ENCODE measurements at regions not wholly inside any gene's neighbourhood (a gene's known extent, or its start where the extent isn't known, plus 50 kb on each side); places are given as distances from the start of the nearest gene placed in this dataset.

DNA sequence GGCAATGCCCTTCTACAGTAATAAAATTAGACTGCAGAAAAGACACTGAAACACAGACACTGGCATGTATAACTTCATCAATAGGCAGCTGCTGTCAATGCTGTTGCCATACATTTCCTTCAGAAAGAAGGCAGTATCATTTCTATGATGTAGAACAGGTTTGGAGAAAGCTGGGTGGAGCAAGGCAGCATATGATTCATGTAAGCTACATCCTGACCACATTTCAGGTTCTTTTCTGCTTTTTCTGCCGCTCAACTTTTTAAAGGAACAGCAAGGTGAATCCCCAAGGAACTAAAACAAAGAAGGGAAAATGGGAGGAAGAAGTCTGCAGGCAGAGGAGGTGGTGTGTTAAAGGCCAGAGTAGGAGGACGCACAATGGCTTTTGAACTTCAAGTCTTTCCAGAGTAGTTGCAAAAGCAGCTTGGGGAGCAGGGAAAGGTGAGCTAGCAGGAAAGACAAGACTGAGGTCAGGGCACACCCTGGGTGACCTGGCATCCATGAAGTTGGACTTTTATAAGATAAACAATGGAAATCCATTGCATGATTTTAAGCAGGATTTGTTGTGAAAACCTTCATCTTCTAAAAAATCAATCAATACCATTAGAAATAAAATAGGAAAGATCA lies 142.1 kb downstream of the MED10 start:
- Histone ChIP-seq H3F3A (ENCODE audit: low read depth) (no peaks in the 10 kb centered on the region), H3K9ac (no peak overlapping the region), H4K20me1 (ENCODE audit: low read depth) (no peaks in the 10 kb centered on the region), H2AFZ (replicated peaks) (no peak overlapping the region), H3K27me3 (no peaks in the 10 kb centered on the region), H3K4me3 (no peak overlapping the region), H3K9me3 (ENCODE audit: low read depth) (peaks cover 9% of the 10 kb centered on the region), H3K27ac (no peak overlapping the region), H3K4me2 (no peak overlapping the region), H3K79me2 (ENCODE audit: low read depth) (no peaks in the 10 kb centered on the region), H3K4me1 (no peaks in the 10 kb centered on the region), H3K36me3 (no peaks in the 10 kb centered on the region)
- Mint-ChIP-seq H3K4me3 (no peak overlapping the region), H3K27me3 (ENCODE audit: insufficient read depth, low read depth) (peaks cover 4% of the 10 kb centered on the region), H3K27ac (no peak overlapping the region), H3K4me1 (no peaks in the 10 kb centered on the region), H3K9me3 (peaks cover 4% of the 10 kb centered on the region), H3K36me3 (no peaks in the 10 kb centered on the region)
- DNase-seq (ENCODE audit: low spot score): no peak
- TF ChIP-seq EZH2 (IDR thresholded peaks at IDR 0.05): no peak
- TF ChIP-seq, protein P1, sequence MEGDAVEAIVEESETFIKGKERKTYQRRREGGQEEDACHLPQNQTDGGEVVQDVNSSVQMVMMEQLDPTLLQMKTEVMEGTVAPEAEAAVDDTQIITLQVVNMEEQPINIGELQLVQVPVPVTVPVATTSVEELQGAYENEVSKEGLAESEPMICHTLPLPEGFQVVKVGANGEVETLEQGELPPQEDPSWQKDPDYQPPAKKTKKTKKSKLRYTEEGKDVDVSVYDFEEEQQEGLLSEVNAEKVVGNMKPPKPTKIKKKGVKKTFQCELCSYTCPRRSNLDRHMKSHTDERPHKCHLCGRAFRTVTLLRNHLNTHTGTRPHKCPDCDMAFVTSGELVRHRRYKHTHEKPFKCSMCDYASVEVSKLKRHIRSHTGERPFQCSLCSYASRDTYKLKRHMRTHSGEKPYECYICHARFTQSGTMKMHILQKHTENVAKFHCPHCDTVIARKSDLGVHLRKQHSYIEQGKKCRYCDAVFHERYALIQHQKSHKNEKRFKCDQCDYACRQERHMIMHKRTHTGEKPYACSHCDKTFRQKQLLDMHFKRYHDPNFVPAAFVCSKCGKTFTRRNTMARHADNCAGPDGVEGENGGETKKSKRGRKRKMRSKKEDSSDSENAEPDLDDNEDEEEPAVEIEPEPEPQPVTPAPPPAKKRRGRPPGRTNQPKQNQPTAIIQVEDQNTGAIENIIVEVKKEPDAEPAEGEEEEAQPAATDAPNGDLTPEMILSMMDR (IDR thresholded peaks at IDR 0.05): no peak
- no peak for TF ChIP-seq EZH2phosphoT487 (IDR thresholded peaks at IDR 0.05)

DNA sequence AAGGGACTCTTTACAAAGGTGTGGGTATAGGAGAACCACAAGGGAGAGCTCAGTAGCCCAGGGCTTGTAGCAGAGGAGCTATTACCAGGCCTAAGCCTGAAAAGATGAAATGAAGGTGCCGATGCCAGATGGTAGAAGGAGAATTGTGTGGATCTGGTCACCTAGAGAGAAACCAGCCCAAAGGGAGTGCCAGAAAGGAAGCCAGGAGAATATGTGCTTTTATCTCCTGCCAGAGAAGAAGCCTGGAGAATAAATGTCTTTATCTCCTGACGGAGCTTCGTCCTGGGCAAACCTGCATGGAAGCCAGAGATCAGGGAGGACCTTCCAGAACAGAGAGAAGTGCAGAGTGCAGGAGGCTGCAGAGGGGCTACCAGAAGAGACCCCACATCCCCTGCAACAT lies 142.6 kb downstream of the MED10 start:
- H3K27ac Mint-ChIP-seq: no peak overlapping the region
- no peak overlapping the region for H2AFZ ChIP-seq (replicated peaks)
- no peaks in the 10 kb centered on the region for H3K36me3 Mint-ChIP-seq
- H3K4me1 Mint-ChIP-seq: no peaks in the 10 kb centered on the region
- no peak overlapping the region for H3K4me2 ChIP-seq
- H3K36me3 ChIP-seq: no peaks in the 10 kb centered on the region
- H3K27me3 Mint-ChIP-seq (ENCODE audit: insufficient read depth, low read depth): peaks cover 4% of the 10 kb centered on the region
- H3K4me1 ChIP-seq: no peaks in the 10 kb centered on the region
- no peaks in the 10 kb centered on the region for H3F3A ChIP-seq (ENCODE audit: low read depth)
- H3K9me3 Mint-ChIP-seq: peaks cover 4% of the 10 kb centered on the region
- H3K9ac ChIP-seq: no peak overlapping the region
- H3K27me3 ChIP-seq: no peaks in the 10 kb centered on the region
- no peak overlapping the region for H3K4me3 ChIP-seq
- no peak for TF ChIP-seq EZH2phosphoT487 (IDR thresholded peaks at IDR 0.05)
- TF ChIP-seq, protein P1 (IDR thresholded peaks at IDR 0.05): no peak
- TF ChIP-seq EZH2 (IDR thresholded peaks at IDR 0.05): no peak
- no peak overlapping the region for H3K27ac ChIP-seq
- peaks cover 9% of the 10 kb centered on the region for H3K9me3 ChIP-seq (ENCODE audit: low read depth)
- H4K20me1 ChIP-seq (ENCODE audit: low read depth): no peaks in the 10 kb centered on the region
- no peak for DNase-seq (ENCODE audit: low spot score)
- H3K79me2 ChIP-seq (ENCODE audit: low read depth): no peaks in the 10 kb centered on the region
- H3K4me3 Mint-ChIP-seq: no peak overlapping the region

DNA sequence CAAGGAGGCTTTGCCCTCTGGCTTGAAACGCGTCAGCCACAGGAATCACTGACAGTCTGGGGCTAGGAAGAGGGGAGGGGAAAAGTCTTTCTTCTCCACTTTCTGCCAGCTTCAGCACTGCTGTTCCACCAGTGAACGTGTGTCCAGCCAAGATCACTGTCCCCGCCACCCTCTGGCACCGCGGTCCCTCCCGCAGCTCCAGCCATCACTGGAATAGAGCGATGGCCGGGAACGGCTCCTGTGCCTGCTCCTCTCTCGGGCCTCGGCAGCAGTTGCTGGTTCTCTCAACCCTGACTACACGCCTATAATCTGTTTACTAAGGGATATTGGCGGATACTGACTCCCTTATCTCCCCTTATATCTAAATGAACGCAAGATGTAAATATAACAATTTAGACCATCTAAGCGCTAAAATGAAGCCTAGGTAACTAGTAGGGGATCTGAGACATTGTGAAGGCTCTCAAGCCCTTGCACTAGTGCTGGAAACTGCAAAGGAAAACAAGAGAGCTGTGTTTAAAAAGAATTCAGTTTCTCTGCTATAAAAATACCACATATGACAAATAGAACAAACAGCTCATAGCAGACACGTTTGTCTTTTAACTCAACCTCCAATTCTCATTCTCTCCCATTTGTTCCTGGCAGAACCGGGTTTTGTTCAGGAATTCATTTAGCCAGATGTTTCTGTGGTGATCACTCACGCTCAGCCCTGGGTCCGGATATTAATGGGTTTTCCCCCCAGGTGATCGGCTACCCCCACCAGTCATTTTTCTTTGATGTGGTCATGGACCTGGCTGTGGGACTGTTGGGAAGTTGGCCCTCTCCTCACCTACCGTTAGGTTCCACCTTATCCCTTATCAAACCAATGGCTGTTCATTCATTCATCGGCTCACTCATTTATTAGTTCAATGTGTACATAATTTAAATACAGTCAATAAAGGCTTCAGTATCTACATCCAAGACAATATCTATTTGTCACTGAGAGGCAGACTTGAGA lies 149.8 kb downstream of the MED10 start:
- Mint-ChIP-seq H3K4me1 (no peaks in the 10 kb centered on the region), H3K27me3 (ENCODE audit: insufficient read depth, low read depth) (peaks cover 4% of the 10 kb centered on the region), H3K36me3 (no peaks in the 10 kb centered on the region), H3K4me3 (no peak overlapping the region), H3K9me3 (no peaks in the 10 kb centered on the region), H3K27ac (no peak overlapping the region)
- Histone ChIP-seq H3F3A (ENCODE audit: low read depth) (no peaks in the 10 kb centered on the region), H3K27me3 (peaks cover 8% of the 10 kb centered on the region), H2AFZ (replicated peaks) (no peak overlapping the region), H3K79me2 (ENCODE audit: low read depth) (no peaks in the 10 kb centered on the region), H3K36me3 (no peaks in the 10 kb centered on the region), H3K4me1 (no peaks in the 10 kb centered on the region), H3K4me2 (no peak overlapping the region), H4K20me1 (ENCODE audit: low read depth) (no peaks in the 10 kb centered on the region), H3K4me3 (no peak overlapping the region), H3K27ac (no peak overlapping the region), H3K9ac (no peak overlapping the region), H3K9me3 (ENCODE audit: low read depth) (no peaks in the 10 kb centered on the region)
- DNase-seq (ENCODE audit: low spot score): no peak
- TF ChIP-seq EZH2phosphoT487 (IDR thresholded peaks at IDR 0.05) (no peak), EZH2 (IDR thresholded peaks at IDR 0.05) (no peak)
- TF ChIP-seq, protein P1 (IDR thresholded peaks at IDR 0.05): no peak

All from neural progenitor cell (in vitro differentiated cells).